HG03439 (cell line): ENCODE measurements at regions not wholly inside any gene's neighbourhood (a gene's known extent, or its start where the extent isn't known, plus 50 kb on each side); places are given as distances from the start of the nearest gene placed in this dataset.
"Not testable (repeated sequence)": the region's sequence is repeated elsewhere in the genome, so short reads cannot be mapped to it uniquely, and the experiment has no call there.

Experiments used
- ATAC-seq: cut with Tn5 transposase; IDR thresholded peaks from one replicate; pipeline ENCODE4 v1.9.1; 2021; ENCODE audit warnings: mild to moderate bottlenecking, moderate library complexity; ENCODE audit not compliant: unreplicated experiment

GRCh38 chr10:55943403-55943802 lies 417.7 kb downstream of the ZWINT start:
- no peak for ATAC-seq

GRCh38 chr10:55929291-55929690 lies 431.8 kb downstream of the ZWINT start:
- no peak for ATAC-seq

GRCh38 chr10:55899472-55900147 lies 461.4 kb downstream of the ZWINT start:
- not testable (repeated sequence) for ATAC-seq

- no peak for ATAC-seq
Measured at GRCh38 chr10:55897490-55897921, 463.6 kb downstream of the ZWINT start.

GRCh38 chr10:55892276-55892675 lies 468.8 kb downstream of the ZWINT start:
- no peak for ATAC-seq

- ATAC-seq, result no peak
Measured at GRCh38 chr10:55881588-55881987, 479.5 kb downstream of the ZWINT start.

GRCh38 chr10:55873485-55873884 lies 487.6 kb downstream of the ZWINT start:
- no peak for ATAC-seq

GRCh38 chr10:55870186-55870585 lies 490.9 kb downstream of the ZWINT start:
- no peak for ATAC-seq

- ATAC-seq, result no peak
Measured at GRCh38 chr10:55867848-55868247, 493.2 kb downstream of the ZWINT start.

GRCh38 chr10:55858730-55859129 lies 502.3 kb downstream of the ZWINT start:
- ATAC-seq, result no peak

GRCh38 chr10:55852900-55853299 lies 508.2 kb downstream of the ZWINT start:
- no peak for ATAC-seq

GRCh38 chr10:55837273-55837672 lies 523.8 kb downstream of the ZWINT start:
- ATAC-seq, result no peak

GRCh38 chr10:55822096-55822495 lies 539.0 kb downstream of the ZWINT start:
- ATAC-seq, result no peak

GRCh38 chr10:55820478-55820877 lies 540.6 kb downstream of the ZWINT start:
- no peak for ATAC-seq

GRCh38 chr10:55820071-55820470 lies 541.0 kb downstream of the ZWINT start:
- ATAC-seq, result no peak

GRCh38 chr10:55813451-55814170 lies 547.4 kb downstream of the ZWINT start:
- no peak for ATAC-seq

- ATAC-seq, result no peak
Measured at GRCh38 chr10:55803055-55803454, 558.0 kb downstream of the ZWINT start.

GRCh38 chr10:55801353-55801661 lies 559.8 kb downstream of the ZWINT start:
- no peak for ATAC-seq

- ATAC-seq, result no peak
Measured at GRCh38 chr10:55800602-55801352, 560.3 kb downstream of the ZWINT start.

GRCh38 chr10:55793024-55793423 lies 568.0 kb downstream of the ZWINT start:
- ATAC-seq, result no peak

- not testable (repeated sequence) for ATAC-seq
Measured at GRCh38 chr10:55790276-55790675, 570.8 kb downstream of the ZWINT start.

- ATAC-seq, result no peak
Measured at GRCh38 chr10:55786461-55787050, 574.5 kb downstream of the ZWINT start.
